C4-2B (cell line): ENCODE measurements at regions not wholly inside any gene's neighbourhood (a gene's known extent, or its start where the extent isn't known, plus 50 kb on each side); places are given as distances from the start of the nearest gene placed in this dataset.

Experiments
- ZFX ChIP-seq: fragments of 450-650 bp; IDR thresholded peaks from 2 replicates; pipeline ENCODE4 v1.6.1; 2017
- TF ChIP-seq, protein P1 (sequence below): fragments of 450-650 bp; conservative IDR thresholded peaks from 2 replicates; pipeline ENCODE4 v1.5.1; 2017; ENCODE audit warnings: mild to moderate bottlenecking

GRCh38 chr7:3138997-3139396 is 95.3 kb upstream of the CARD11 start:
- TF ChIP-seq, protein P1, sequence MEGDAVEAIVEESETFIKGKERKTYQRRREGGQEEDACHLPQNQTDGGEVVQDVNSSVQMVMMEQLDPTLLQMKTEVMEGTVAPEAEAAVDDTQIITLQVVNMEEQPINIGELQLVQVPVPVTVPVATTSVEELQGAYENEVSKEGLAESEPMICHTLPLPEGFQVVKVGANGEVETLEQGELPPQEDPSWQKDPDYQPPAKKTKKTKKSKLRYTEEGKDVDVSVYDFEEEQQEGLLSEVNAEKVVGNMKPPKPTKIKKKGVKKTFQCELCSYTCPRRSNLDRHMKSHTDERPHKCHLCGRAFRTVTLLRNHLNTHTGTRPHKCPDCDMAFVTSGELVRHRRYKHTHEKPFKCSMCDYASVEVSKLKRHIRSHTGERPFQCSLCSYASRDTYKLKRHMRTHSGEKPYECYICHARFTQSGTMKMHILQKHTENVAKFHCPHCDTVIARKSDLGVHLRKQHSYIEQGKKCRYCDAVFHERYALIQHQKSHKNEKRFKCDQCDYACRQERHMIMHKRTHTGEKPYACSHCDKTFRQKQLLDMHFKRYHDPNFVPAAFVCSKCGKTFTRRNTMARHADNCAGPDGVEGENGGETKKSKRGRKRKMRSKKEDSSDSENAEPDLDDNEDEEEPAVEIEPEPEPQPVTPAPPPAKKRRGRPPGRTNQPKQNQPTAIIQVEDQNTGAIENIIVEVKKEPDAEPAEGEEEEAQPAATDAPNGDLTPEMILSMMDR = no peak
- no peak for TF ChIP-seq ZFX
